GM18511 (cell line): ENCODE measurements at regions not wholly inside any gene's neighbourhood (a gene's known extent, or its start where the extent isn't known, plus 50 kb on each side); places are given as distances from the start of the nearest gene placed in this dataset.
"Not testable (repeated sequence)": the region's sequence is repeated elsewhere in the genome, so short reads cannot be mapped to it uniquely, and the experiment has no call there.

Source experiments
- ATAC-seq: cut with Tn5 transposase; IDR thresholded peaks from one replicate; pipeline ENCODE4 v1.9.1; 2021; ENCODE audit warnings: mild to moderate bottlenecking, moderate library complexity; ENCODE audit not compliant: unreplicated experiment

- no peak for ATAC-seq
Measured at GRCh38 chr15:100766243-100767000, 113.2 kb upstream of the ALDH1A3 start.

GRCh38 chr15:100767001-100767825 is 112.4 kb upstream of the ALDH1A3 start:
- no peak for ATAC-seq

GRCh38 chr15:100768501-100768931 is 111.1 kb upstream of the ALDH1A3 start:
- no peak for ATAC-seq

GRCh38 chr15:100769043-100769974 is 110.3 kb upstream of the ALDH1A3 start:
- no peak for ATAC-seq

GRCh38 chr15:100769975-100770340 is 109.7 kb upstream of the ALDH1A3 start:
- ATAC-seq: no peak

- ATAC-seq: no peak
Measured at GRCh38 chr15:100770661-100771584, 108.7 kb upstream of the ALDH1A3 start.

GRCh38 chr15:100771746-100772145 is 107.9 kb upstream of the ALDH1A3 start:
- no peak for ATAC-seq

- ATAC-seq: no peak
Measured at GRCh38 chr15:100772478-100772877, 107.2 kb upstream of the ALDH1A3 start.

- no peak for ATAC-seq
Measured at GRCh38 chr15:100772892-100773520, 106.6 kb upstream of the ALDH1A3 start.

GRCh38 chr15:100774044-100774443 is 105.6 kb upstream of the ALDH1A3 start:
- ATAC-seq: not testable (repeated sequence)

- ATAC-seq: no peak
Measured at GRCh38 chr15:100775581-100776185, 103.9 kb upstream of the ALDH1A3 start.

GRCh38 chr15:100777821-100778220 is 101.8 kb upstream of the ALDH1A3 start:
- no peak for ATAC-seq

- no peak for ATAC-seq
Measured at GRCh38 chr15:100778831-100779288, 100.8 kb upstream of the ALDH1A3 start.

- ATAC-seq: no peak
Measured at GRCh38 chr15:100779331-100780207, 100.1 kb upstream of the ALDH1A3 start.

GRCh38 chr15:100780208-100780800 is 99.3 kb upstream of the ALDH1A3 start:
- ATAC-seq: no peak

GRCh38 chr15:100781061-100781960 is 98.3 kb upstream of the ALDH1A3 start:
- no peak for ATAC-seq
